OCI-LY7 (cell line): ENCODE measurements at regions not wholly inside any gene's neighbourhood (a gene's known extent, or its start where the extent isn't known, plus 50 kb on each side); places are given as distances from the start of the nearest gene placed in this dataset.

Experiments used
- EZH2phosphoT487 ChIP-seq: fragments of 200-600 bp; sonication (generic); IDR thresholded peaks from 2 replicates; pipeline ENCODE4 v1.6.1; 2018; ENCODE audit warnings: low read depth, borderline replicate concordance, mild to moderate bottlenecking, mixed run types, antibody characterized with exemption, low read length, moderate library complexity, mixed read lengths
- TF ChIP-seq, protein P1 (sequence below): fragments of 200-600 bp; sonication (generic); conservative IDR thresholded peaks from 2 replicates; pipeline ENCODE4 v1.5.1; 2014; ENCODE audit warnings: mild to moderate bottlenecking, antibody characterized with exemption, low read length, moderate library complexity, mixed read lengths

DNA sequence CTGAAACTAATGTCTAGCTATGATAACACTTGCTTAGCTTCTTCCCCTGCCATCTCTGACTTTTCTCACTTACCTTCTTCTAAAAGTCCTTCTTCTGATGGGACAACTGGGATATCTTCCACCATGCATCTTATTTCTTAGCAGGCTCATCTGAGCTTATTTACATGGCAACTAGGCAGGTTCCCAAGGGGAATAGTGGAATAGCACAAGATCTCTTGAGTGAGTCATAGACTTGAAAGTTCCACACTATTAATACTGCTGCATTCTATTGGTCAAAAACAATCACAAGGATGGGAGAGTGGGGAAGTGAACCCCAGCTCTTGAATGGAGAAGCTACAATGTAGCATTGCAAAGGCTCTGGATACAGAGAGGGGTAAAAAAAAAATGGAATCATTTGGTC is 142.1 kb downstream of the HAO1 start:
- TF ChIP-seq EZH2phosphoT487 = no peak
- TF ChIP-seq, protein P1, sequence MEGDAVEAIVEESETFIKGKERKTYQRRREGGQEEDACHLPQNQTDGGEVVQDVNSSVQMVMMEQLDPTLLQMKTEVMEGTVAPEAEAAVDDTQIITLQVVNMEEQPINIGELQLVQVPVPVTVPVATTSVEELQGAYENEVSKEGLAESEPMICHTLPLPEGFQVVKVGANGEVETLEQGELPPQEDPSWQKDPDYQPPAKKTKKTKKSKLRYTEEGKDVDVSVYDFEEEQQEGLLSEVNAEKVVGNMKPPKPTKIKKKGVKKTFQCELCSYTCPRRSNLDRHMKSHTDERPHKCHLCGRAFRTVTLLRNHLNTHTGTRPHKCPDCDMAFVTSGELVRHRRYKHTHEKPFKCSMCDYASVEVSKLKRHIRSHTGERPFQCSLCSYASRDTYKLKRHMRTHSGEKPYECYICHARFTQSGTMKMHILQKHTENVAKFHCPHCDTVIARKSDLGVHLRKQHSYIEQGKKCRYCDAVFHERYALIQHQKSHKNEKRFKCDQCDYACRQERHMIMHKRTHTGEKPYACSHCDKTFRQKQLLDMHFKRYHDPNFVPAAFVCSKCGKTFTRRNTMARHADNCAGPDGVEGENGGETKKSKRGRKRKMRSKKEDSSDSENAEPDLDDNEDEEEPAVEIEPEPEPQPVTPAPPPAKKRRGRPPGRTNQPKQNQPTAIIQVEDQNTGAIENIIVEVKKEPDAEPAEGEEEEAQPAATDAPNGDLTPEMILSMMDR = no peak
